GM21786 (cell line): ENCODE measurements at regions not wholly inside any gene's neighbourhood (a gene's known extent, or its start where the extent isn't known, plus 50 kb on each side); places are given as distances from the start of the nearest gene placed in this dataset.
"Not testable (repeated sequence)": the region's sequence is repeated elsewhere in the genome, so short reads cannot be mapped to it uniquely, and the experiment has no call there.

Experiments
- ATAC-seq: cut with Tn5 transposase; IDR thresholded peaks from one replicate; pipeline ENCODE4 v1.9.1; 2021; ENCODE audit not compliant: unreplicated experiment

DNA sequence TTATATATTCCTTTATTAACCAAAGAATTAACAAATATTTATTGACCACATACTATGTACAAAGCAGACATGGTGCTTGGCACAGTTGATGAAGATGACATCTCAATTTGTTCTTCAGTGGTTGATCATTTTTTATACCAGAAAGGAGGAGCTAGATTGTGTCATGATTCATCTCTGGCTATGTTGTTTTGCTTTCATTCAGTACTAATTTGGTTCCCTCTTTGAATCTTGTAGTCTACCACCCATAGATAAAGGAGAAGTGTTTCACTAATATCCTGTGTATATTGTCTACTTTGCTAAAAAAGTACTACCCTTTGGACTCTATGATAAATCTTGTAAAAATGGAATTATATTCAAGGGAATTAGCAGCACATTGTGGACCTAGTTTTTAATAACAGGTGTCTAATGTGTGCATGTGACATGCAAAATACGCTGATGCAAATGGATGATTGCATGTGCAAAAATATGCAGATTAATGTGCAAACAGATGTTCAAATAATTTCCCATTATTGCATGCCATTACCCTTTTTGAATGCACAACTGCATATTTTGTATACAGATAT is 313.2 kb upstream of the ZEB2 start:
- ATAC-seq = no peak

GRCh38 chr2:144832048-144832447 is 312.1 kb upstream of the ZEB2 start:
- ATAC-seq = no peak

- no peak for ATAC-seq
Observed at GRCh38 chr2:144830543-144830942, 310.6 kb upstream of the ZEB2 start.

DNA sequence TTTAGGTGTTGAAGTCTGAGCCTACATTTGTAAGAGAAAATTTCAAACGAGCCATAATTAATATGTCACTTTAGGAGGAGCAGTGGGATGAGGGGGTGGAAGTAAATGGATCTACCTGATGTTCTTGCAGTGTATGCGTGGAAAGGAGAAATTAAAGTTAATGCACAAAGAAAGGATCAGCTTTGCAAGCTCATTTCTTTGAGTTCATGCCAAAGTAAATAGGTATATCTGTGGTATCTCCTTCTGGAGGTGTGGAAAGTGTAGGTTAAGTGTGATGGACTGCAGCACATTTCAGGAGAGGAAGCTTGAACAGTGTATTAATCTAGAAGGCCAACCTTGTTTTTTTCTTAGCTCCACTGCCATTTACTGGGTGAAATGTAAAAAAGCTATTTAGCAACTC is 307.5 kb upstream of the ZEB2 start:
- no peak for ATAC-seq

DNA sequence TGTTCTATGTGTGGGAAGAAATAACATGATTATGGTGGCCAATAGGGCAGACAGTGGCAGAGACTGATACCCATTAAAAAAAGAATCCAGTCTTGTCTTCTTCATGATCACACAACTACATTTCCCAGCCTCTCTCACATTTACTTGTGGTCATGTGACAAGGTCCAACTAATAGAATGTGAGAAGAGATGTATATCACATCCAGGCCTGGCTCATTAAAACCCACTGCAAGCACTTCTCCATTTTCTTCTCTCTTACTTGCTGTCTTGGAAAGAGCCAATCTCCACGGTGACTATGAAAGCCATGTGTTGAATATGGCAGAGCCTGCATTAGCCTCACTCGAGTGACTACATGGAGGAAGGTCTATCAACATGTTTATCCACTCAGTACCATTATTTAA is 306.2 kb upstream of the ZEB2 start:
- no peak for ATAC-seq

- no peak for ATAC-seq
Observed at GRCh38 chr2:144825331-144826020, 305.6 kb upstream of the ZEB2 start.

DNA sequence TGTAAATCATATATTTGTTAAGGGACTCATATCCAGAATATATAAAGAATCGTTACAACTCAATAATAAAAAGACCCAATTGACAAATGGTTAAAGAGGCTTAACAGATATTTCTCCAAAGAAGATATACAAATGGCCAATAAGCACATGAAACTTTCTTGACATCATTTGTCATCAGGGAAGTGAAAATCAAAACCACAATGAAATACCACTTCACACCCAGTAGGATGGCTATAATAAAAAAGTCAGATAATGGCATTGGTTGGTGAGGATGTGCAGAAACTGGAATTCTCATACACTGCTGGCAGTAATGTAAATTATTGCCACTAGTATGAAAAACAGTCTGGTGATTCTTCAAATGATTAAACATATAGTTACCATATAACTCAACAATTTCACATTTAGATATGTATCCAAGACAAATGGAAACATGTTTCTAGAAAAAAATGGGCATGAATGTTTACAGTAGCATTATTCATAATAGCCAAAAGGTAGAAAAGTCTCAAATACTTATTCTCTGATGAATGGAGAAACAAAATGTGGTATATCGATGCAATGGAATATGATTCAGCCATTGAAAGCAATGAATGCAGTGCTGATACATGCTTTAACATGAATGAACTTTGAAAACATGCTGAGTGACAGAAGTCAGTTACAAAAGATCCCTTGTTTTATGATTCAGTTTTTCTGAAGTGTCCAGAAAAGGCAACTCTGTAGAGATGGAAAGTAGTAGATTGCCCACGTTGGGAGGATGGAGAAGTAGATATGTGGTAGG is 304.6 kb upstream of the ZEB2 start:
- ATAC-seq = no peak

- no peak for ATAC-seq
Observed at GRCh38 chr2:144822966-144823365, 303.0 kb upstream of the ZEB2 start.

GRCh38 chr2:144812288-144812687 is 292.4 kb upstream of the ZEB2 start:
- ATAC-seq = no peak

- no peak for ATAC-seq
Observed at GRCh38 chr2:144801766-144802165, 281.8 kb upstream of the ZEB2 start.

GRCh38 chr2:144801325-144801724 is 281.4 kb upstream of the ZEB2 start:
- no peak for ATAC-seq

DNA sequence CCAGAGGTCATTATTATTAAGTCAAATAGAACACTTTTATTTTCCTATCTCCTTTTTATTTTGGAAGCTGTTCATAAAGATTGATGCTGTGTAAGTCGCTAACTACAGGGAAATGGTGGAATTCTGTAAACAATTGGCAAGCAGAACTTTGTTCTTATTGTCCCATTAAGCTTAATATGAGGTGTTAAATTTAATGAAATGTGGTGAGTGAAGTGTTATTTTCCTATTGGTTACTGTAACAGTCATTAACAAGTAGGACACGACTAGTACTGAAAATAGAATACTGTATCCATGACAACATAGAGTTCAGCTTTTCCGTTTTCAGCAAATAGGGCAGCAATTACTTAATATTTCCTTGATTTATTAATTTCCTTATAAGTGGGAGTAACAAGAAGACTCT is 279.1 kb upstream of the ZEB2 start:
- ATAC-seq = no peak

GRCh38 chr2:144798034-144798433 is 278.1 kb upstream of the ZEB2 start:
- no peak for ATAC-seq

DNA sequence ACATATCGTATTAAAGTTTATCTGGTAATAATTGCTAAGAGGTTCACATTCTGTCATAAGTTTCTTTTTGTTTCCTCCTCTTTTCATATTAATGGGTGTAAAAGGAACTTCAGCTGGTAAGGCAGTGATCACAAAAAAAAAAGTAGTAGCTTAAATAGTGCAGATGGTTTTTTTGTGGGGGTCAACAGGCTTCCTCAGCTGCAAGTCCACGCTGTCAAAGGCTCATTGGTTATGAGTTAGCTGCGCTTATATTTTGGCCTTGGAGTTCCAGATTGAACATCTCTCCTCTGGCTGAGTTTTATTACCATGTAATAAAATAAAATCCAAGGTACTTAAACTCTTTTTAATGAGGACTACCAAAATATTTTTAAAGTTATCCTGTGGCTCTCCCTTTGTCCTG is 277.0 kb upstream of the ZEB2 start:
- no peak for ATAC-seq

DNA sequence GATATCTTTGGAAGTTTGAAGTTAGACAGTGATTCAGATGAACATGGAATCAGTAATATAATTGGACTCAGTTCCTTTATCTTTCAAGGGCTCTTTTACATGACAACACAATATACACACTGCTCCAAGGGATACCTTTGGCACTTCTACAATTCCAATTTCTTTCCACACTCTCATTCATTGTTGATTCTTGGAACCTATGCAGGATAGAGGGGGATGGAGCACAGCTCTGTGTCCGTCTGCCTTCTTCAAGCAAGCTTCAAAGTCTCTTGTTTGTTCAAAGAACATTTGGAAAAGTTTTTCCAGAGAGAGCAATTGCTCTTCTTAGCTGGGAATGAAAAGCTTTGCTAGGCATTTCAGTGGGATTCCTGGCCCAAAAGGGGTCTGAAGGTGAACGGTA is 276.2 kb upstream of the ZEB2 start:
- no peak for ATAC-seq

DNA sequence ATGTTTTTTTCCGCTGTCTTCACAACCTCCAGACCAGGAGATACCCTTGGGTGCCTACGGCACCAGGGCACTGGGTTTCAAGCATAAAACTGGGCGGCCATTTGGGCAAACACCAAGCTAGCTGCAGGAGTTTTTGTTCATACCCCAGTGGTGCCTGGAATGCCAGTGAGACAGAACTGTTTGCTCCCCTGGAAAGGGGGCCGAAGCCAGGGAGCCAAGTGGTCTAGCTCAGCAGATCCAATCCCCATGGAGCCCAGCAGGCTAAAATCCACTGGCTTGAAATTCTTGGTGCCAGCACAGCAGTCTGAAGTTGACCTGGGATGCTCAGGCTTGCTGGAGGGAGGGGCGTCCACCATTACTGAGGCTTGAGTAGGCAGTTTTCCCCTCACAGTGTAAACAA is 265.3 kb upstream of the ZEB2 start:
- no peak for ATAC-seq

GRCh38 chr2:144780983-144781382 is 261.1 kb upstream of the ZEB2 start:
- ATAC-seq = no peak

DNA sequence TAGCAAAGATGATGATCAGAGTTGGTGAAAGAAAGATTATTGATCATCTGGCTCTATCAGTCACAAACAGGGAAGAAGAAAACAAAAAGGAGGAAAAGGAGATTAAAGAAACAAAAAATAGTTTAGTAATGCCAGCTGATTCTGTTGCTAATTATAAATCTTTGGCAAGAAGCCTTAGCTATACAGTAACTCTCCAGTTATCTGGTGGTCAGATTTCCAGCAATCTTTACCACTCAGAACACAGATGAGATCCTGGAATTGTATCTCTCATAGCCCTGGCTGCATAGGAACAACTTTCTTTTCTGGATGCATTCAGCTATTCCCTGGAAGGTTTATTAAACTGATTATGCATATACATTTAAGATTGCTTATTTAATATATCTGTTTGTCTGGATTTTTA is 256.8 kb upstream of the ZEB2 start:
- ATAC-seq = no peak

DNA sequence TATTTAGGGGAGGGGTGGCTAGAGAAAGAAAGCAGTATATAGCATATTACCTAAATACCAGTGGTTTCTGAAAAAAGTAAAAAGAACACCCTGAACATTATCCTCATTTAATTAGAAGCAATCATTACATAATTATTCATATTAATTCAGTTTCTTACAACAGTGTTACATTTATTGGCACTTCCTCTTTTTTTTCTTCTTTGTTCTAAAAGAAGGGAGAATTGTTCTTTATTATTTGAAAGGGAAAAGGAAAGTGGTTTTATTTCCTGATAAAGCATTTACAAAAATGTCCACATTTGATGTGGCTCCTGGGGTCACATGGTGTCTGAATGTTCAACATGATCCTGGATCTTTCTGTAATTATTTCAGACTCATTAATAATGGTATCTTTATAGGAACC is 254.9 kb upstream of the ZEB2 start:
- ATAC-seq = no peak

DNA sequence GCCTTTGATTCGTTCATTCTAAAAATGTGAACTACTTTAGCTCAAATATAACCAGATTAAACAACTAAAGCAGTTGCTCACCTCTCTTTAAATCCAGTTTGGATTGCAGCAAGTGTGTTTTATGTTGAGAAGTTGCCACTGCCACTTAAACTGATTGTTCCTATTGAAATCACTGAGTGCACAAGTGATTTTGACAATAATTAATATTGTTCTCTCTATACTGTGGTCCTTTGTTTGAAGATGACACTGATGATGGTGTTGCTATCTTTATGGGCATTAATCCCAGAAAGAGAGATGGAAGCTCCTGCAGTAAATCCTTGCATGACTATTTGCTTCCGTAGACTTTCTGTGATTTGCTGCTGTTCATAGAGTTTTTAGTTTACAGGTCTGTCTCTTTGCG is 251.4 kb upstream of the ZEB2 start:
- no peak for ATAC-seq

GRCh38 chr2:144770616-144771230 is 250.8 kb upstream of the ZEB2 start:
- no peak for ATAC-seq

- not testable (repeated sequence) for ATAC-seq
Observed at GRCh38 chr2:144760939-144761338, 241.0 kb upstream of the ZEB2 start.
